ENCODE measurements at regions not wholly inside any gene's neighbourhood (a gene's known extent, or its start where the extent isn't known, plus 50 kb on each side); places are given as distances from the start of the nearest gene placed in this dataset.

DNA sequence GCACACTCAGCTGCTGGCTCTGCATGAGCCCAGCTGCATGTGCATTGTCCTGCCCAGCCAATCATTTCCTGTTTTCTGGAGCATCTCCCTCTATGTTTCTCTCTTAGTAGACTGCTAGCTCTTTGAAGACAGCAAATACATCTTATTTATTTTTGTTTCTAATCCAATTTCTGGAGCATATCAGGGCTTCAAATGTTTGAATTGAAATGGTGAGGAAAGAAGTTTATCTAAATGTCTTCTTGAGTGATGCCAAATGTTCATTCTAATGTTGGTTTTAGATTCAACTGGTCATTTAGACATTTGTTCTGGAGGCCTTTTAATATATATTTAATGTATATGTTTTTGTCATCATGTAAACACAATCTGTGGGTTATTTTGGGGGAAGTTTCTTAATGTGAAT, 141.9 kb downstream of the DNAJB9 start:
- TF ChIP-seq, protein P1, sequence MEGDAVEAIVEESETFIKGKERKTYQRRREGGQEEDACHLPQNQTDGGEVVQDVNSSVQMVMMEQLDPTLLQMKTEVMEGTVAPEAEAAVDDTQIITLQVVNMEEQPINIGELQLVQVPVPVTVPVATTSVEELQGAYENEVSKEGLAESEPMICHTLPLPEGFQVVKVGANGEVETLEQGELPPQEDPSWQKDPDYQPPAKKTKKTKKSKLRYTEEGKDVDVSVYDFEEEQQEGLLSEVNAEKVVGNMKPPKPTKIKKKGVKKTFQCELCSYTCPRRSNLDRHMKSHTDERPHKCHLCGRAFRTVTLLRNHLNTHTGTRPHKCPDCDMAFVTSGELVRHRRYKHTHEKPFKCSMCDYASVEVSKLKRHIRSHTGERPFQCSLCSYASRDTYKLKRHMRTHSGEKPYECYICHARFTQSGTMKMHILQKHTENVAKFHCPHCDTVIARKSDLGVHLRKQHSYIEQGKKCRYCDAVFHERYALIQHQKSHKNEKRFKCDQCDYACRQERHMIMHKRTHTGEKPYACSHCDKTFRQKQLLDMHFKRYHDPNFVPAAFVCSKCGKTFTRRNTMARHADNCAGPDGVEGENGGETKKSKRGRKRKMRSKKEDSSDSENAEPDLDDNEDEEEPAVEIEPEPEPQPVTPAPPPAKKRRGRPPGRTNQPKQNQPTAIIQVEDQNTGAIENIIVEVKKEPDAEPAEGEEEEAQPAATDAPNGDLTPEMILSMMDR (IDR thresholded peaks at IDR 0.05; ENCODE audit: low read length) = no peak
- no peak for TF ChIP-seq EZH2 (IDR thresholded peaks at IDR 0.05; ENCODE audit: borderline replicate concordance, low read length)
